Epithelial cell of esophagus (primary cell): ENCODE measurements at regions not wholly inside any gene's neighbourhood (a gene's known extent, or its start where the extent isn't known, plus 50 kb on each side); places are given as distances from the start of the nearest gene placed in this dataset.

Source experiments
- DNase-seq: peaks from one replicate; pipeline ENCODE4 v3.0.0; 2010; ENCODE audit warnings: low read depth
- H3K4me3 ChIP-seq: 2 replicates; pipeline ENCODE4 v1.5.1; 2011; ENCODE audit warnings: mild to moderate bottlenecking, low read length, control low read depth
- CTCF ChIP-seq: IDR thresholded peaks from 2 replicates; pipeline ENCODE4 v1.5.1; 2011; ENCODE audit warnings: low read depth, mild to moderate bottlenecking, low read length, control low read depth, inconsistent platforms; ENCODE audit not compliant: insufficient read depth; ENCODE audit errors: missing control alignments

- H3K4me3 ChIP-seq = no peak overlapping the region
- DNase-seq = no peak
- TF ChIP-seq CTCF = no peak
These were observed 239.8 kb upstream of the AGTR1 start for GRCh38 chr3:148457886-148458285.

GRCh38 chr3:148459931-148460513, 237.7 kb upstream of the AGTR1 start:
- TF ChIP-seq CTCF = peak; percentile 4
- H3K4me3 ChIP-seq = no peak overlapping the region
- DNase-seq = no peak

GRCh38 chr3:148460686-148461085, 237.0 kb upstream of the AGTR1 start:
- no peak for DNase-seq

GRCh38 chr3:148464246-148464645, 233.5 kb upstream of the AGTR1 start:
- peak; percentile 16 for DNase-seq
- TF ChIP-seq CTCF = no peak
- no peak overlapping the region for H3K4me3 ChIP-seq

More at GRCh38 chr3:148460686-148461085, 237.0 kb upstream of the AGTR1 start:
- no peak overlapping the region for H3K4me3 ChIP-seq
- TF ChIP-seq CTCF = no peak

- no peak overlapping the region for H3K4me3 ChIP-seq
- no peak for DNase-seq
- no peak for TF ChIP-seq CTCF
These were observed 231.6 kb upstream of the AGTR1 start for GRCh38 chr3:148466143-148466542.

GRCh38 chr3:148466980-148467740, 230.5 kb upstream of the AGTR1 start:
- no peak for TF ChIP-seq CTCF
- no peak for DNase-seq
- H3K4me3 ChIP-seq = no peak overlapping the region
